Trophoblast cell (in vitro differentiated cells and primary cell): ENCODE measurements at regions not wholly inside any gene's neighbourhood (a gene's known extent, or its start where the extent isn't known, plus 50 kb on each side); places are given as distances from the start of the nearest gene placed in this dataset.

ENCODE experiments used
- DNase-seq, 2 donors: peaks; one replicate each; pipeline ENCODE4 v3.0.0-alpha.2; 2016
- H2AFZ ChIP-seq: 2 replicates; pipeline ENCODE4 v1.6.1; 2013; ENCODE audit warnings: low read length, moderate library complexity, mild to moderate bottlenecking; ENCODE audit not compliant: insufficient read depth, poor library complexity
- H2AK5ac ChIP-seq: 2 replicates; pipeline ENCODE4 v1.6.1; 2013; ENCODE audit warnings: mild to moderate bottlenecking, low read length
- H2BK120ac ChIP-seq: 2 replicates; pipeline ENCODE4 v1.6.1; 2013; ENCODE audit warnings: low read length, mild to moderate bottlenecking, moderate library complexity; ENCODE audit not compliant: insufficient read depth, poor library complexity
- H2BK12ac ChIP-seq: 2 replicates; pipeline ENCODE4 v1.6.1; 2013; ENCODE audit warnings: mild to moderate bottlenecking, low read length, moderate library complexity
- H2BK5ac ChIP-seq: 2 replicates; pipeline ENCODE4 v1.6.1; 2013; ENCODE audit warnings: low read length, low read depth, moderate library complexity, mild to moderate bottlenecking; ENCODE audit not compliant: poor library complexity
- H3K14ac ChIP-seq: 2 replicates; pipeline ENCODE4 v1.6.1; 2013; ENCODE audit warnings: mild to moderate bottlenecking, low read length
- H3K18ac ChIP-seq: 2 replicates; pipeline ENCODE4 v1.6.1; 2013; ENCODE audit warnings: mild to moderate bottlenecking, low read length
- H3K23ac ChIP-seq: 2 replicates; pipeline ENCODE4 v1.6.1; 2013; ENCODE audit warnings: low read length
- H3K27ac ChIP-seq: 2 replicates; pipeline ENCODE4 v1.5.1; 2013; ENCODE audit warnings: low read depth, mild to moderate bottlenecking, inconsistent platforms, low read length, moderate library complexity
- H3K27me3 ChIP-seq: 2 replicates; pipeline ENCODE4 v1.6.1; 2013; ENCODE audit warnings: inconsistent platforms, mild to moderate bottlenecking, low read length, moderate library complexity; ENCODE audit not compliant: insufficient read depth
- H3K36me3 ChIP-seq, 2 experiments: 1 replicate in 1 of 2; 2 replicates in 1 of 2; pipeline ENCODE4 v1.6.1; 2013; ENCODE audit warnings: low read length in 2 of 2, mild to moderate bottlenecking in 2 of 2, moderate library complexity in 1 of 2; ENCODE audit not compliant: insufficient read depth in 2 of 2, control insufficient read depth in 1 of 2
- H3K4ac ChIP-seq: 2 replicates; pipeline ENCODE4 v1.6.1; 2013; ENCODE audit warnings: low read depth, mild to moderate bottlenecking, low read length, moderate library complexity
- H3K4me1 ChIP-seq, 2 experiments: 1 replicate in 1 of 2; 2 replicates in 1 of 2; pipeline ENCODE4 v1.6.1; 2013; ENCODE audit warnings: low read length in 2 of 2, mild to moderate bottlenecking in 2 of 2, moderate library complexity in 1 of 2; ENCODE audit not compliant: insufficient read depth in 2 of 2, control insufficient read depth in 1 of 2
- H3K4me2 ChIP-seq: 2 replicates; pipeline ENCODE4 v1.6.1; 2013; ENCODE audit warnings: inconsistent platforms, mild to moderate bottlenecking, low read length, moderate library complexity
- H3K4me3 ChIP-seq: 2 replicates; pipeline ENCODE4 v1.5.1; 2013; ENCODE audit warnings: mild to moderate bottlenecking, low read depth, low read length, inconsistent platforms
- H3K79me1 ChIP-seq: one replicate; pipeline ENCODE4 v1.6.1; 2013; ENCODE audit warnings: low read length
- H3K79me2 ChIP-seq: 2 replicates; pipeline ENCODE4 v1.6.1; 2013; ENCODE audit warnings: low read length, mild to moderate bottlenecking; ENCODE audit not compliant: control insufficient read depth, insufficient read depth, poor library complexity
- H3K9ac ChIP-seq: 2 replicates; pipeline ENCODE4 v1.6.1; 2013; ENCODE audit warnings: mild to moderate bottlenecking, low read length
- H3K9me3 ChIP-seq: 2 replicates; pipeline ENCODE4 v1.6.1; 2013; ENCODE audit warnings: low read depth, mild to moderate bottlenecking, control low read depth, inconsistent platforms, low read length; ENCODE audit not compliant: insufficient read depth
- H4K12ac ChIP-seq: 2 replicates; pipeline ENCODE4 v1.6.1; 2013; ENCODE audit warnings: low read depth, mild to moderate bottlenecking, low read length, moderate library complexity
- H4K8ac ChIP-seq: 2 replicates; pipeline ENCODE4 v1.6.1; 2013; ENCODE audit warnings: low read depth, mild to moderate bottlenecking, low read length, moderate library complexity
- H4K91ac ChIP-seq: one replicate; pipeline ENCODE4 v1.6.1; 2013; ENCODE audit warnings: low read depth, mild to moderate bottlenecking, low read length, moderate library complexity
- WGBS: extraction: QIAGEN DNeasy Blood & Tissue Kit; methylation state at CpG from one replicate; pipeline ENCODE4 v1.1.7; 2013; ENCODE audit warnings: missing lambda C conversion rate; ENCODE audit not compliant: insufficient read length, insufficient coverage; ENCODE audit errors: extremely low coverage; 5-methylcytosine and 5-hydroxymethylcytosine counted together

GRCh38 chr20:12808006-12808567 is 200.7 kb upstream of the SPTLC3 start:
- no peak overlapping the region for H3K27ac ChIP-seq
- H3K9me3 ChIP-seq, result no peaks in the 10 kb centered on the region
- H3K27me3 ChIP-seq, result no peaks in the 10 kb centered on the region
- WGBS, result no CpG with 5 or more reads among the region's 2 CpGs
- H3K9ac ChIP-seq, result no peak overlapping the region
- H3K4me2 ChIP-seq, result no peak overlapping the region
- H4K8ac ChIP-seq, result no peak overlapping the region
- H2BK120ac ChIP-seq, result no peak overlapping the region
- no peak overlapping the region for H3K4ac ChIP-seq
- no peaks in the 10 kb centered on the region for H3K79me2 ChIP-seq
- no peaks in the 10 kb centered on the region for H3K36me3 ChIP-seq
- no peak overlapping the region for H2AK5ac ChIP-seq
- H3K4me3 ChIP-seq, result no peak overlapping the region
- H2BK12ac ChIP-seq, result no peak overlapping the region
- no peak overlapping the region for H2AFZ ChIP-seq
- no peaks in the 10 kb centered on the region for H3K4me1 ChIP-seq
- no peaks in the 10 kb centered on the region for H3K79me1 ChIP-seq
- H3K23ac ChIP-seq, result no peak overlapping the region
- no peak overlapping the region for H4K12ac ChIP-seq
- DNase-seq, result no peak
- no peak overlapping the region for H3K14ac ChIP-seq
- no peak overlapping the region for H4K91ac ChIP-seq
- no peak overlapping the region for H2BK5ac ChIP-seq
- H3K18ac ChIP-seq, result no peak overlapping the region

GRCh38 chr20:12815231-12815768 is 193.5 kb upstream of the SPTLC3 start:
- no peaks in the 10 kb centered on the region for H3K79me2 ChIP-seq
- no peak overlapping the region for H3K23ac ChIP-seq
- no peak overlapping the region for H3K4me2 ChIP-seq
- H3K9ac ChIP-seq, result no peak overlapping the region
- no peaks in the 10 kb centered on the region for H3K79me1 ChIP-seq
- H2BK120ac ChIP-seq, result no peak overlapping the region
- H2BK5ac ChIP-seq, result no peak overlapping the region
- H3K27me3 ChIP-seq, result no peaks in the 10 kb centered on the region
- H4K91ac ChIP-seq, result no peak overlapping the region
- H3K4ac ChIP-seq, result no peak overlapping the region
- H2AFZ ChIP-seq, result no peak overlapping the region
- no peak overlapping the region for H4K8ac ChIP-seq
- no peak overlapping the region for H2BK12ac ChIP-seq
- H3K18ac ChIP-seq, result no peak overlapping the region
- no peak for DNase-seq
- no peaks in the 10 kb centered on the region for H3K36me3 ChIP-seq
- H3K14ac ChIP-seq, result no peak overlapping the region
- no peak overlapping the region for H3K4me3 ChIP-seq
- no peak overlapping the region for H2AK5ac ChIP-seq
- no CpG with 5 or more reads among the region's 2 CpGs for WGBS
- no peaks in the 10 kb centered on the region for H3K4me1 ChIP-seq
- H3K27ac ChIP-seq, result no peak overlapping the region
- H3K9me3 ChIP-seq, result no peaks in the 10 kb centered on the region
- no peak overlapping the region for H4K12ac ChIP-seq

GRCh38 chr20:12815778-12816408 is 192.9 kb upstream of the SPTLC3 start:
- H3K4me1 ChIP-seq, result no peaks in the 10 kb centered on the region
- no peaks in the 10 kb centered on the region for H3K79me1 ChIP-seq
- no peak overlapping the region for H2BK12ac ChIP-seq
- H4K91ac ChIP-seq, result no peak overlapping the region
- no peak overlapping the region for H3K4me2 ChIP-seq
- no peak overlapping the region for H2BK120ac ChIP-seq
- no CpG with 5 or more reads among the region's 3 CpGs for WGBS
- no peak overlapping the region for H4K8ac ChIP-seq
- H4K12ac ChIP-seq, result no peak overlapping the region
- no peak overlapping the region for H2BK5ac ChIP-seq
- no peaks in the 10 kb centered on the region for H3K9me3 ChIP-seq
- H3K14ac ChIP-seq, result no peak overlapping the region
- H3K18ac ChIP-seq, result no peak overlapping the region
- H2AK5ac ChIP-seq, result no peak overlapping the region
- H3K4ac ChIP-seq, result no peak overlapping the region
- H3K36me3 ChIP-seq, result no peaks in the 10 kb centered on the region
- H3K27ac ChIP-seq, result no peak overlapping the region
- H3K4me3 ChIP-seq, result no peak overlapping the region
- DNase-seq, result no peak
- no peak overlapping the region for H2AFZ ChIP-seq
- H3K9ac ChIP-seq, result no peak overlapping the region
- no peaks in the 10 kb centered on the region for H3K27me3 ChIP-seq
- no peaks in the 10 kb centered on the region for H3K79me2 ChIP-seq
- H3K23ac ChIP-seq, result no peak overlapping the region

GRCh38 chr20:12821249-12821648 is 187.5 kb upstream of the SPTLC3 start:
- no peaks in the 10 kb centered on the region for H3K9me3 ChIP-seq
- H2AK5ac ChIP-seq, result no peak overlapping the region
- H3K4me2 ChIP-seq, result no peak overlapping the region
- WGBS, result no CpG with 5 or more reads among the region's 3 CpGs
- no peak overlapping the region for H3K23ac ChIP-seq
- H3K27ac ChIP-seq, result no peak overlapping the region
- no peak overlapping the region for H4K91ac ChIP-seq
- no peak overlapping the region for H2BK12ac ChIP-seq
- no peak overlapping the region for H3K14ac ChIP-seq
- H2BK120ac ChIP-seq, result no peak overlapping the region
- no peak overlapping the region for H4K12ac ChIP-seq
- DNase-seq, result no peak
- H3K4ac ChIP-seq, result no peak overlapping the region
- no peak overlapping the region for H3K18ac ChIP-seq
- no peak overlapping the region for H3K4me3 ChIP-seq
- peaks cover 3% of the 10 kb centered on the region for H3K79me1 ChIP-seq
- peaks cover 0 to 10% of the 10 kb centered on the region in 2 experiments for H3K4me1 ChIP-seq
- no peaks in the 10 kb centered on the region for H3K36me3 ChIP-seq
- H3K79me2 ChIP-seq, result no peaks in the 10 kb centered on the region
- no peaks in the 10 kb centered on the region for H3K27me3 ChIP-seq
- no peak overlapping the region for H3K9ac ChIP-seq
- no peak overlapping the region for H2AFZ ChIP-seq
- no peak overlapping the region for H4K8ac ChIP-seq
- no peak overlapping the region for H2BK5ac ChIP-seq
